Mesothelial cell of epicardium (in vitro differentiated cells): ENCODE measurements at regions not wholly inside any gene's neighbourhood (a gene's known extent, or its start where the extent isn't known, plus 50 kb on each side); places are given as distances from the start of the nearest gene placed in this dataset.

Experiments used
- DNase-seq, 2 experiments: peaks; one replicate each; pipeline ENCODE4 v3.0.0; 2021; ENCODE audit warnings: low spot score in 2 of 2; ENCODE audit not compliant: unreplicated experiment in 2 of 2
- H3K27ac Mint-ChIP-seq: 2 replicates; pipeline ENCODE4 v1.8.0; 2021; ENCODE audit warnings: mixed read lengths
- H3K27me3 Mint-ChIP-seq: 2 replicates; pipeline ENCODE4 v1.8.0; 2021; ENCODE audit warnings: low read depth, mixed read lengths
- H3K36me3 Mint-ChIP-seq: 2 replicates; pipeline ENCODE4 v1.8.0; 2021; ENCODE audit warnings: mixed read lengths
- H3K4me1 Mint-ChIP-seq: 2 replicates; pipeline ENCODE4 v1.8.0; 2021; ENCODE audit warnings: mixed read lengths
- H3K4me3 Mint-ChIP-seq: 2 replicates; pipeline ENCODE4 v1.8.0; 2021; ENCODE audit warnings: mild to moderate bottlenecking, moderate library complexity, mixed read lengths
- H3K9me3 Mint-ChIP-seq: 2 replicates; pipeline ENCODE4 v1.8.0; 2021; ENCODE audit warnings: mixed read lengths
- TF ChIP-seq, protein P1 (sequence below): fragments of 200-600 bp; sonication (generic); IDR thresholded peaks from one replicate; pipeline ENCODE4 v1.5.0; 2021; ENCODE audit warnings: antibody characterized with exemption; ENCODE audit not compliant: unreplicated experiment

DNA sequence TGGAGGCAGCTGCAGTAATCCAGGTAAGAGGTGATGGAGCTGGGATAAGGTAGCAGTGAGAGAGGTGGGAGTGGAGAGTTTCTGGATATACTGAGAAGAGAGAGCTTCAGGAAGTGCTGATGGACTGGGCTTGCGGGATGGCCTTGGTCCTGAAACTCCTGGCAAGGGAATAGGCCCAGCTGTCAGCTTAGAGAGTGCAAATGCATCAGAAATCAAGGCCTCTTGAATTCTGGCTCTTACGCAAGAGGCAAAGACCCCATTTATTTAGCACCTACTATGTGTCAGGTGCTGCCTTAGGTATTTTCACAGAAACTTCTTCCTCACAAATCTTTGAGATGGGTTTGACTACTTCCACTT, 227.2 kb upstream of the MAP3K1 start:
- no peak for DNase-seq
- Mint-ChIP-seq H3K36me3 (no peaks in the 10 kb centered on the region), H3K27me3 (no peaks in the 10 kb centered on the region), H3K4me1 (peaks cover 20% of the 10 kb centered on the region), H3K9me3 (peaks cover 7% of the 10 kb centered on the region), H3K27ac (no peak overlapping the region), H3K4me3 (no peak overlapping the region)
- TF ChIP-seq, protein P1, sequence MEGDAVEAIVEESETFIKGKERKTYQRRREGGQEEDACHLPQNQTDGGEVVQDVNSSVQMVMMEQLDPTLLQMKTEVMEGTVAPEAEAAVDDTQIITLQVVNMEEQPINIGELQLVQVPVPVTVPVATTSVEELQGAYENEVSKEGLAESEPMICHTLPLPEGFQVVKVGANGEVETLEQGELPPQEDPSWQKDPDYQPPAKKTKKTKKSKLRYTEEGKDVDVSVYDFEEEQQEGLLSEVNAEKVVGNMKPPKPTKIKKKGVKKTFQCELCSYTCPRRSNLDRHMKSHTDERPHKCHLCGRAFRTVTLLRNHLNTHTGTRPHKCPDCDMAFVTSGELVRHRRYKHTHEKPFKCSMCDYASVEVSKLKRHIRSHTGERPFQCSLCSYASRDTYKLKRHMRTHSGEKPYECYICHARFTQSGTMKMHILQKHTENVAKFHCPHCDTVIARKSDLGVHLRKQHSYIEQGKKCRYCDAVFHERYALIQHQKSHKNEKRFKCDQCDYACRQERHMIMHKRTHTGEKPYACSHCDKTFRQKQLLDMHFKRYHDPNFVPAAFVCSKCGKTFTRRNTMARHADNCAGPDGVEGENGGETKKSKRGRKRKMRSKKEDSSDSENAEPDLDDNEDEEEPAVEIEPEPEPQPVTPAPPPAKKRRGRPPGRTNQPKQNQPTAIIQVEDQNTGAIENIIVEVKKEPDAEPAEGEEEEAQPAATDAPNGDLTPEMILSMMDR = no peak

- no peaks in the 10 kb centered on the region for H3K27me3 Mint-ChIP-seq
- no peaks in the 10 kb centered on the region for H3K36me3 Mint-ChIP-seq
These were observed 227.8 kb upstream of the MAP3K1 start for GRCh38 chr5:56587381-56588130.

DNA sequence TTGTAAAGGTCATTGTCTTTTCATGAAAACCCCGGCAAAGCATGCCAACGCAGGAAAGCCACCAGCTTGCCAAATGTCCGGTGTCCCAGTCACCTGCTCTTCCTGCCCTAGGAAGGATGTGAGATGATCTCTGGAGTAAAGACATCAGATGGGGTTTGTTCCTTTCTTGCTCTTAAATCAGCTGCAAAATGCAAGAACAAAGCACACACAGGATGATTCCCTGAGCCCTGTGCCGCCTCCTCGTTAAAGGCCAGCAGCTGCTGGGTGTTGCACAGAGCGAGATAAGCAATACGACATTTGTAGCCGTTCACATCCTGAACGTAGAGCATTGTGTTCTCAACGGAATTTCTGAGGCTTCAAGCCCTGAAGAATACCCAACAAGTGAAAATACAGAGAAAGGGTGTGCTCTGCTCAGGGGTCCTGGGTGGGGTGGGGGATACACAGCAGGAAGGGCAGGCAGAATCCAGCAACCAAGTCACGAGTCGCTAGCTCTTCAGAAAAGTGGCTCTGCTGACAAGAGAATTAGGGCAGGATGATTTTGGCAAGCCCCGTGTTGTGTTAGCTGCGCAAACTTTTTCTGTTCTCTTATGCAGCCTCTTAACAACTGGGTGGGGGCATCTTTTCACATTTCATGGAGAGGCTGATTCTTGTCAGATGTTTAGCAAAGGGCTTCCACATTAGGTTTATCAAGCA, 229.2 kb upstream of the MAP3K1 start:
- no peak for DNase-seq
- H3K27me3 Mint-ChIP-seq = no peaks in the 10 kb centered on the region
- peaks cover 14% of the 10 kb centered on the region for H3K9me3 Mint-ChIP-seq
- H3K27ac Mint-ChIP-seq = peak overlapping the region; percentile 58
- TF ChIP-seq, protein P1 = no peak
- peaks cover 20% of the 10 kb centered on the region for H3K4me1 Mint-ChIP-seq
- no peaks in the 10 kb centered on the region for H3K36me3 Mint-ChIP-seq
- H3K4me3 Mint-ChIP-seq = peak overlapping the region; percentile 33

More at GRCh38 chr5:56587381-56588130, 227.8 kb upstream of the MAP3K1 start:
- Mint-ChIP-seq H3K4me3 (no peak overlapping the region), H3K27ac (no peak overlapping the region), H3K9me3 (peaks cover 7% of the 10 kb centered on the region), H3K4me1 (peaks cover 20% of the 10 kb centered on the region)
- TF ChIP-seq, protein P1 = no peak
- no peak for DNase-seq

DNA sequence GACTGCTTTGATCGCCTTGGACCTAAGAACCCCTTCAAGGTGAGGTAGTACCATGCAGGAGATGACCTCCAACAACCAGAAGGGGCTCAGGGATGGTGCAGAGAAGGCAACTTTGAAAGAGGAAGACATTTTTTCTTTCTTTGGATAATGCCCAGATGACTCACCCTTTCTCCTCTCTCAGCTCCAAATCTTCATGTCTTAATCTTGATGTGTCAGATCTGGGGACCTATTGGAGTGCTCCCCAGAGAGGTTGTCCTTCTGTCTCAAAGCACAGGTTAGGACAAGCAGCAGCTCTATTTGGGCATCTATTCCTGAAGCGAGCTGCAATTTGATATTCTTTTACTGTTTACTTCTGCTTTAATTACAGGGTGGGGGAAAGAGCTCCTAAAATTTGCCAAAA, 229.9 kb upstream of the MAP3K1 start:
- Mint-ChIP-seq H3K27ac (peak overlapping the region; percentile 61), H3K4me3 (no peak overlapping the region), H3K4me1 (peaks cover 20% of the 10 kb centered on the region), H3K9me3 (peaks cover 14% of the 10 kb centered on the region), H3K36me3 (no peaks in the 10 kb centered on the region), H3K27me3 (no peaks in the 10 kb centered on the region)
- DNase-seq = no peak
- TF ChIP-seq, protein P1 = no peak

- Mint-ChIP-seq H3K4me3 (no peak overlapping the region), H3K27ac (no peak overlapping the region), H3K36me3 (no peaks in the 10 kb centered on the region), H3K27me3 (no peaks in the 10 kb centered on the region), H3K9me3 (peaks cover 14% of the 10 kb centered on the region), H3K4me1 (peaks cover 12% of the 10 kb centered on the region)
- DNase-seq = no peak
- TF ChIP-seq, protein P1 = no peak
These were observed 233.9 kb upstream of the MAP3K1 start for GRCh38 chr5:56581426-56581825.
